ENCODE measurements at regions not wholly inside any gene's neighbourhood (a gene's known extent, or its start where the extent isn't known, plus 50 kb on each side); places are given as distances from the start of the nearest gene placed in this dataset.
"Not testable (repeated sequence)": the region's sequence is repeated elsewhere in the genome, so short reads cannot be mapped to it uniquely, and the experiment has no call there.

- DNase-seq = no peak
Observed at GRCh38 chrX:113996781-113997180, 587.1 kb upstream of the HTR2C start.

DNA sequence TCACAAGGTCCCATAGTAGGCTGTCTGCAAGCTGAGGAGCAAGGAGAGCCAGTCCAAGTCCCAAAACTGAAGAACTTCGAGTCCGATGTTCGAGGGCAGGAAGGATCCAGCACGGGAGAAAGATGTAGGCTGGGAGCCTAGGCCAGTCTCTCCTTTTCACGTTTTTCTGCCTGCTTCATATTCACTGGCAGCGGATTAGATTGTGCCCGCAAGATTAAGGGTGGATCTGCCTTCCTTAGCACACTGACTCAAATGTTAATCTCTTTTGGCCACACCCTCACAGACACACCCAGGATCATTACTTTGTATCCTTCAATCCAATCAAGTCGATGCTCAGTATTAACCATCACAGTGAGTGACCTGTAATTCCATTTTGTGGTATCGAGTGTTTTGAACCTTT, 592.2 kb upstream of the HTR2C start:
- DNase-seq = not testable (repeated sequence)

DNA sequence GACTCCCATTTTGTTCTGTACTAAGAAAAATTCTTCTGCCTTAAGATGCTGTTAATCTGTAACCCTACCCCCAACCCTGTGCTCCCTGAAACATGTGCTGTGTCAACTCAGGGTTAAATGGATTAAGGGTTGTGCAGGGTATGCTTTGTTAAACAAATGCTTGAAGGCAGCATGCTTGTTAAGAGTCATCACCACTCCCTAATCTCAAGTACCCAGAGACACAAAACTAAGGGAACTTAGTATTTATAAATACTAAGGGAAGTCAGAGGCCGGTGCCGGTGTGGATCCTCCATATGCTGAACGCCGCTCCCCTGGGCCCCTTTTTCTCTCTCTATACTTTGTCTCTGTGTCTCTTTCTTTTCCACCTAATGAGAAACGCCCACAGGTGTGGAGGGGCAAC, 593.2 kb upstream of the HTR2C start:
- not testable (repeated sequence) for DNase-seq

DNA sequence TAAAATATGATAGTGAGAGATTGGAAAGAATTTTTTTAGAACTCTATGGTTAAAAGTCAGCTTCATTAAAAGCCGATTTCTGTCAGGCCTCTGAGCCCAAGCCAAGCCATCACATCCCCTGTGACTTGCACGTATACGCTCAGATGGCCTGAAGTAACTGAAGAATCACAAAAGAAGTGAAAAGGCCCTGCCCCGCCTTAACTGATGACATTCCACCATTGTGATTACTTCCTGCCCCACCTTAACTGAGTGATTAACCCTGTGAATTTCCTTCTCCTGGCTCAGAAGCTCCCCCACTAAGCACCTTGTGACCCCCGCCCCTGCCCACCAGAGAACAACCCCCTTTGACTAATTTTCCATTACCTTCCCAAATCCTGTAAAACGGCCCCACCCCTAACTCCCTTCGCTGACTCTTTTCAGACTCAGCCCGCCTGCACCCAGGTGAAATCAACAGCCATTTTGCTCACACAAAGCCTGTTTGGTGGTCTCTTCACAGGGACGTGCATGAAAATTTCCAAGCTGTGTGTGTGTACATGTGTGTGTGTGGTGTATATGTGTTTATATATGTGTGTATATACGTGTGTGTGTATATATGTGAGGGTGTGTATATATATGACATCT, 595.5 kb upstream of the HTR2C start:
- DNase-seq = not testable (repeated sequence)

DNA sequence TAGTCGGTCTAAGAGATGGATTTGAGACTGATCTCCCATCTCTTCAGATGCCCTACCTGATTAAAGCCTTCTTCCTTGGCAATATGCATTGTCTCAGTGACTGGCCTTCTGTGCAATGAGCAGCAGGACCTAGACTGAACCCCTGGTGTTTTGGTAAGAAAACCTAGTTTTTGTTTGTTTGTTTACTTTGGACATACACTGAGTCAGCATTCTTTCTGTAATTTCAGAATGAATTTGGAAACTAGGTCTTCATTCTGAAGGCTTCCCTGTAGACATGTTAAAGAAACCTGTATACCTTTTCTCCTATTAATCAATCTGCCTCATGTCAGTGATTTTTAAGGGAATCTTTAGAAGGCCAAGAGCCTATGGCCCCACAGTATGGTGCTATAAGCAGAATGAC, 597.5 kb upstream of the HTR2C start:
- DNase-seq = no peak

- DNase-seq = no peak
Observed at GRCh38 chrX:113982766-113983165, 601.1 kb upstream of the HTR2C start.

DNA sequence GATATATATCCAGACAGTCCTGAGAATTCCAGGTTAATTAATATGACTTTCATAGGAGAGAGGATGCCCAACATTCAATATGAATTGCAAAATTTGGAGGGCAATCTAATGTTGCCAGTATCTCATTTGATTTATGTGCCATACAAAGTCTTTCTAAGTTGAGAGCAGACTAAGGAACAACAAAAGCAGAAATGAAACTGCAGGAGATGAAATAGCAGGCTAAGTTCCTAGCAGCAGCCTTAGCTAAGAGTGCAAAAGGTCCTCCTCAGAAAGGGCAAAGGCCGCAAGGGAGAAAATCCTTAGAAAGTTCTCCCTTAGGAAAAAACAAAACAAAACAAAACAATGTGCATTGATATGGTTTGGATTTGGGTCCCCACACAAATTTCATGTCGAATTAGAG, 602.9 kb upstream of the HTR2C start:
- no peak for DNase-seq

DNA sequence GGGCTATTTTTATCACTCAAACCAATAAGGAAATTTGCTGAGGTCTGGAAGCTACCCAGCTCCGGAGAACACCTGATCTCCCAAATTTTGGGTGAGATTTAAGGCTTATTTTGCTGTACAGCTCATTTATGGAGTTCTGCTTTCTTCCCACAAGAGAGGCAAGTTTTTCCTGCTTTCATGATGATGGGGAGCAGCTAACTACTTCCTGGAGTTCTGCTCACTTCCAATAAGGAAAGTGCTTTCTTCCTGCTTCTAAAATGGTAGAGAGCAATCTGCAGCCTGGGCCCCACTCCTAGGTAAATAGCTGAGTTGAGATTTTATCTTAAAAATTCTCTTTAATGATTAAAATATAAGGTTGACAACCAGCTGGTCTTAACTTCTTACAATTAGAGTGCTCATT, 606.0 kb upstream of the HTR2C start:
- DNase-seq = no peak

DNA sequence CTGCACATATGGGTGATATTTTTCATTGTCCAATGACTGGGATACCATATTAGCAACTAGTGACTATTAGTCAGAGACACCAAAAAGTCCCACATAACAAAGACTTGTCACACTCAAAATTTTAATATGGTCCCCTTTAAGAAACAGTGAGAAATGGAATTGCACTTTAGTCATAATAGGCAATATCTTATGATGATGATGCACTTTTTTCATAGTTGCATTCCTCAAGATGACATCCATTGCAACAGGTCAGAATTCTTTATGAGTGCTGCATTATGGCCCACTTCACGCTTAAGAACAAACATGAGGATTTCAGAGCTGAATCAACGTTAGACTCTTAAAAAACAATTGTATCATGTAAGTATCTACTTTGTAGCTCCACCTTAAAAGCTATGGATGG, 608.4 kb upstream of the HTR2C start:
- DNase-seq = no peak

- DNase-seq = no peak
Observed at GRCh38 chrX:113974881-113975280, 609.0 kb upstream of the HTR2C start.

- DNase-seq = no peak
Observed at GRCh38 chrX:113973706-113974105, 610.2 kb upstream of the HTR2C start.

GRCh38 chrX:113966791-113967190, 617.1 kb upstream of the HTR2C start:
- no peak for DNase-seq

DNA sequence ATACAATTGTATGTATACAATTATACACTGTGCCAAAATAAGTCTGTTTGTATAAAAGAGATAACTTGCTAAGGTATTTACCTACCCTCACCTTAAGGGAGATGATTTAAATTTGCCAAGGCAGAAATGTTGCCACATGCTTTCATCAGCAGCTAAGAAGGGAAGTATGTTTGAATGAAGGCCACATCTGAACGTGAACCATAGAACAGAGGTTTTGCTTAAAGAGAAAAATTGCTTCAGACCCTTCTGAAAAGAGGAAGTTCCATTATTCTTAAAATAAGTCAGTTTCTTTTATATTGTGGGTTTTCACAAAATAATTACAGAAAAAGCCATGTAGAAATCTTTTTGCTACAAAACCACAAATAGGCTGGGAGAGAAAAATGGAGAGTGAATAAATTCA, 621.5 kb upstream of the HTR2C start:
- no peak for DNase-seq

- no peak for DNase-seq
Observed at GRCh38 chrX:113959912-113960626, 623.8 kb upstream of the HTR2C start.

DNA sequence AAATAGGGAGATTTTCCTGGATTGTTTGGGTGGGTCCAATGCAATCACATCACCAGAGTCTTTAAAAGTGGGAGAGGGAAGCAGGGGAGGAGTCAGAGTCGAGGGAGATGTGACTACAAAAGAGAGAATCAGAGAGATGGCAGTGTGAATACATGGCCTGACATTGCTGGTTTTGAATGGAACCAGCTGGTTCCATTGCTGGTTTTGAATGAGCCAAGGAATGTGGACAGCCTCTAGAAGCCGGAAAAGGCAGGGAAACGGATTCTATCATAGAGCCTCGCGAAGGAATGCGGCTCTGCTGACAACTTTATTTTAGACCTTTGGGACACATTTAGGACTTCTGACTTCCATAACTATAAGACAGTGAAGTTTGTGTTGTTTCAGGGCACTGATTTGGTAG, 627.0 kb upstream of the HTR2C start:
- no peak for DNase-seq

GRCh38 chrX:113954297-113954696, 629.6 kb upstream of the HTR2C start:
- no peak for DNase-seq

DNA sequence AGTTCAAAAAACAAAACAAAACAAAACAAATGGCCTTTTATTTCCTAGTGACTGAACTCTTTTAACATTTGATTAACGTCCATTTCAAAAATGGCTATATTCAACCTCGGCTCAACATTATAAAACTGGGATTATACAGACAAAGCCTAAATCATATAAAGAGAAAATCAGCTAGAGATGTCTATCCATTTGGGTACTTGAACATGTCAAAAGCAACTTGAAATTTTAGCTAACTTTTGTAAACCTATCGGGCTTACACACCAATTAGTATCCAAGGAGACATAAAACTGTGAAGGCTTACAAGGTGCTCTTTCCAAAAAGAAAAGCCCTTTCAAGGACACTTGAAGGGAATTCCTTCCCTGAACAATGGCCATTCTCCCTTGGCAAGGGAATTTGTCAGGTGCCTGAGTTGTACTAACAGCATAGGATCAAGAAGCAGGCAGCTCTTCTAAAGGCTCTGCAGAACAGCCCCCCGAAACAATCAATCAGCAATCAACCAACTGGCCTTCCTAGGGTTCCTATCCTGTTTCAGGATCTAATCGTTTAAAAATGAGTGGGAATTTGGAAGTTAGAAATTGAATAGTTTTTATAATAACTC, 633.7 kb upstream of the HTR2C start:
- no peak for DNase-seq

DNA sequence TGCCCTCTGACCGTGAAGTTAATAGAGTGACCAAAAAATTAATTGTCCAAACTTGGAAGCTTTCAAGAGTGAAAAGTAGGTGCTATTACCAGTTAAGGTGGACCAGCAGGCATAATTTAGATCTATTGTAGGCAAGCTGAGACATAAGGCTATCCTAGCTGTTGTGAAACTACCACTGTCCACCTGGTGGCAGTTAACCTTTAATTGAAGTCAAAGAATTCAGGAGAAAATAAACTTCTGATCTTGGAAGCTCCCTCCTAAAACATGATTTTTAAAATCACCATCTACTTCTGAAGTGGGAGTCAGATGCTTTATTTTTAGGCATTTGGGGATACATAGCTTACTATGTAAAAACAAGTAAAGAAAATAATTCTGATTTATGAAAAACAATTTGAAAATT, 636.3 kb upstream of the HTR2C start:
- DNase-seq = no peak

- no peak for DNase-seq
Observed at GRCh38 chrX:113935518-113935917, 648.4 kb upstream of the HTR2C start.

- no peak for DNase-seq
Observed at GRCh38 chrX:113933931-113934330, 650.0 kb upstream of the HTR2C start.

DNA sequence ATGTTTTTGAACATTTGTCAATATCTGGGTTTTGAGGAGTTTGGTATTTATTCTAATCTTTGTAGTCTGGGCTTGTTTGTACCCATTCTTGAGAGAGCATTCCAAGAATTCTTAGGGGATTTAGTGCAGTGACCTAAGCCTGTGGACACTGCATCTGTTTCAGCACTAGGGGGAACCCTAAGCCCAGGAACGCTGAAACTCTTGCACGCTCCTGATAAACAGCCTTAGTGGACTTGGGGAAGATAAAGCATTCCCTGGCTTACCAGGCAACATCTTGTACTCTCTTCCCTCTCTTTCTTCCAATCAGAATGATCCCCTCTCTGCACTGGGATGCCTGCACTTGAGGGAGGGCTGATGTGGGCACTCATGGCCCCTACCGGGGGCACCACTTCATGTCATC, 654.9 kb upstream of the HTR2C start:
- no peak for DNase-seq

GRCh38 chrX:113920661-113921060, 663.2 kb upstream of the HTR2C start:
- DNase-seq = no peak

GRCh38 chrX:113919387-113919786, 664.5 kb upstream of the HTR2C start:
- no peak for DNase-seq

- DNase-seq = no peak
Observed at GRCh38 chrX:113906168-113906567, 677.7 kb upstream of the HTR2C start.

- no peak for DNase-seq
Observed at GRCh38 chrX:113892891-113893290, 691.0 kb upstream of the HTR2C start.
